HepG2 (cell line): ENCODE measurements at regions not wholly inside any gene's neighbourhood (a gene's known extent, or its start where the extent isn't known, plus 50 kb on each side); places are given as distances from the start of the nearest gene placed in this dataset.

Experiments used
- AHR ChIP-seq: IDR thresholded peaks from 2 replicates; pipeline ENCODE4 v1.6.1; 2018; ENCODE audit warnings: missing genetic modification reagents, missing compliant biosample characterization
- CHCHD3 ChIP-seq: sonication (generic); formaldehyde crosslinking; IDR thresholded peaks from 2 replicates; pipeline ENCODE4 v1.8.0; 2022; ENCODE audit warnings: mild to moderate bottlenecking, missing genetic modification reagents, moderate library complexity
- CREBL2 ChIP-seq: sonication (generic); formaldehyde crosslinking; IDR thresholded peaks from 2 replicates; pipeline ENCODE4 v1.8.1; 2023; ENCODE audit warnings: missing genetic modification reagents, mild to moderate bottlenecking, borderline replicate concordance
- DZIP1 ChIP-seq: sonication (generic); formaldehyde crosslinking; IDR thresholded peaks from 2 replicates; pipeline ENCODE4 v1.5.0; 2020; ENCODE audit warnings: mild to moderate bottlenecking, missing genetic modification reagents
- FOXM1 ChIP-seq: sonication (generic); formaldehyde crosslinking; IDR thresholded peaks from 2 replicates; pipeline ENCODE4 v1.5.0; 2020; ENCODE audit warnings: missing genetic modification reagents
- GPN1 ChIP-seq: sonication (generic); formaldehyde crosslinking; IDR thresholded peaks from 2 replicates; pipeline ENCODE4 v1.5.1; 2020; ENCODE audit warnings: missing genetic modification reagents, borderline replicate concordance
- NFATC3 ChIP-seq: sonication (generic); formaldehyde crosslinking; IDR thresholded peaks from 2 replicates; pipeline ENCODE4 v1.5.1; 2020; ENCODE audit warnings: mild to moderate bottlenecking, missing genetic modification reagents
- NONO ChIP-seq, 2 experiments: fragments of 450-650 bp in 1 of 2; sonication (generic) in 1 of 2; formaldehyde crosslinking in 1 of 2; IDR thresholded peaks in 1 of 2; conservative IDR thresholded peaks in 1 of 2; 2 replicates each; pipeline versions ENCODE4 v1.6.1 to v1.8.0; 2017 to 2022; ENCODE audit warnings: mild to moderate bottlenecking in 1 of 2, missing genetic modification reagents in 1 of 2, moderate library complexity in 1 of 2
- PCBP2 ChIP-seq: fragments of 200-400 bp; formaldehyde crosslinking; optimal IDR thresholded peaks from 2 replicates; pipeline ENCODE3; 2018; ENCODE audit warnings: low read length, low read depth; ENCODE audit not compliant: poor library complexity, severe bottlenecking
- TEF ChIP-seq: sonication (generic); formaldehyde crosslinking; IDR thresholded peaks from 2 replicates; pipeline ENCODE4 v1.5.0; 2020; ENCODE audit warnings: missing genetic modification reagents
- TRAFD1 ChIP-seq: sonication (generic); formaldehyde crosslinking; IDR thresholded peaks from 2 replicates; pipeline ENCODE4 v1.5.1; 2020; ENCODE audit warnings: missing genetic modification reagents, mild to moderate bottlenecking, borderline replicate concordance
- UBTF ChIP-seq: sonication (generic); formaldehyde crosslinking; IDR thresholded peaks from 2 replicates; pipeline ENCODE4 v1.4.0; 2020; ENCODE audit warnings: mild to moderate bottlenecking, missing genetic modification reagents
- XBP1 ChIP-seq: sonication (generic); formaldehyde crosslinking; IDR thresholded peaks from 2 replicates; pipeline ENCODE4 v1.5.0; 2020; ENCODE audit warnings: missing genetic modification reagents
- ZFP41 ChIP-seq: sonication (generic); formaldehyde crosslinking; IDR thresholded peaks from 2 replicates; pipeline ENCODE4 v1.4.0; 2020; ENCODE audit warnings: mild to moderate bottlenecking, missing genetic modification reagents, borderline replicate concordance
- ZNF143 ChIP-seq: sonication (generic); formaldehyde crosslinking; IDR thresholded peaks from 2 replicates; pipeline ENCODE4 v1.4.0; 2020; ENCODE audit warnings: missing genetic modification reagents
- ZNF432 ChIP-seq: sonication (generic); formaldehyde crosslinking; IDR thresholded peaks from 2 replicates; pipeline ENCODE4 v1.5.0; 2020; ENCODE audit warnings: missing genetic modification reagents, mild to moderate bottlenecking, borderline replicate concordance
- ZNF556 ChIP-seq: sonication (generic); formaldehyde crosslinking; IDR thresholded peaks from 2 replicates; pipeline ENCODE4 v1.4.0; 2020; ENCODE audit warnings: mild to moderate bottlenecking, missing genetic modification reagents, borderline replicate concordance
- ZNF564 ChIP-seq: sonication (generic); formaldehyde crosslinking; IDR thresholded peaks from 2 replicates; pipeline ENCODE4 v1.8.1; 2023; ENCODE audit warnings: mild to moderate bottlenecking, missing genetic modification reagents
- ZNF577 ChIP-seq: sonication (generic); formaldehyde crosslinking; IDR thresholded peaks from 2 replicates; pipeline ENCODE4 v1.4.0; 2020; ENCODE audit warnings: mild to moderate bottlenecking, low read depth, missing genetic modification reagents, borderline replicate concordance
- ZNF7 ChIP-seq: IDR thresholded peaks from 2 replicates; pipeline ENCODE4 v1.6.1; 2016; ENCODE audit warnings: missing biosample characterization, missing genetic modification reagents
- ZNF713 ChIP-seq: sonication (generic); formaldehyde crosslinking; IDR thresholded peaks from 2 replicates; pipeline ENCODE4 v1.4.0; 2020; ENCODE audit warnings: mild to moderate bottlenecking, missing genetic modification reagents
- ZNF773 ChIP-seq: sonication (generic); formaldehyde crosslinking; IDR thresholded peaks from 2 replicates; pipeline ENCODE4 v1.4.0; 2020; ENCODE audit warnings: missing genetic modification reagents, borderline replicate concordance

GRCh38 chr1:58881471-58881994 lies 97.7 kb upstream of the JUN start (continued):
- TF ChIP-seq ZNF432 (CRISPR knock-in tag) (no peak), GPN1 (no peak), TEF (CRISPR knock-in tag) (no peak), ZNF773 (CRISPR knock-in tag) (no peak), NFATC3 (CRISPR knock-in tag) (no peak), ZFP41 (CRISPR knock-in tag) (no peak), ZNF577 (no peak), DZIP1 (CRISPR knock-in tag) (no peak), ZNF7 (CRISPR knock-in tag) (no peak), AHR (no peak), ZNF713 (CRISPR knock-in tag) (0 out of 2 replicates have a peak, but pooled peaks have one; percentile 82), PCBP2 (no peak), CHCHD3 (no peak), ZNF556 (no peak), ZNF564 (CRISPR knock-in tag) (peak; percentile 33; the same call in 1 of the 2 replicates), NONO (IDR thresholded peaks at IDR 0.05) (no peak), NONO (CRISPR knock-in tag; conservative IDR thresholded peaks at IDR 0.05) (peak; percentile 67; the same call in 1 of the 2 replicates), UBTF (CRISPR knock-in tag) (peak; percentile 65), TRAFD1 (CRISPR knock-in tag) (no peak), XBP1 (CRISPR knock-in tag) (0 out of 2 replicates have a peak, but pooled peaks have one; percentile 55), ZNF143 (CRISPR knock-in tag) (peak; percentile 74), FOXM1 (CRISPR knock-in tag) (no peak), CREBL2 (CRISPR knock-in tag) (no peak)
